PFSK-1 (cell line): ENCODE measurements at regions not wholly inside any gene's neighbourhood (a gene's known extent, or its start where the extent isn't known, plus 50 kb on each side); places are given as distances from the start of the nearest gene placed in this dataset.

Source experiments
- POLR2AphosphoS5 ChIP-seq: IDR thresholded peaks from 2 replicates; pipeline ENCODE4 v1.6.1; 2012; ENCODE audit warnings: low read depth, mild to moderate bottlenecking, control low read depth, low read length, moderate library complexity
- TAF1 ChIP-seq: IDR thresholded peaks from 2 replicates; pipeline ENCODE4 v1.6.1; 2012; ENCODE audit warnings: low read length, control low read depth, borderline replicate concordance; ENCODE audit not compliant: insufficient read depth
- TF ChIP-seq, protein P1 (sequence below), 2 experiments: IDR thresholded peaks; 2 replicates each; pipeline versions ENCODE4 v1.6.1 to v1.8.0; 2011 to 2012; ENCODE audit warnings: low read depth in 2 of 2, low read length in 2 of 2, control low read depth in 1 of 2, inconsistent platforms in 1 of 2, mild to moderate bottlenecking in 1 of 2, moderate library complexity in 1 of 2; ENCODE audit not compliant: insufficient read depth in 1 of 2

DNA sequence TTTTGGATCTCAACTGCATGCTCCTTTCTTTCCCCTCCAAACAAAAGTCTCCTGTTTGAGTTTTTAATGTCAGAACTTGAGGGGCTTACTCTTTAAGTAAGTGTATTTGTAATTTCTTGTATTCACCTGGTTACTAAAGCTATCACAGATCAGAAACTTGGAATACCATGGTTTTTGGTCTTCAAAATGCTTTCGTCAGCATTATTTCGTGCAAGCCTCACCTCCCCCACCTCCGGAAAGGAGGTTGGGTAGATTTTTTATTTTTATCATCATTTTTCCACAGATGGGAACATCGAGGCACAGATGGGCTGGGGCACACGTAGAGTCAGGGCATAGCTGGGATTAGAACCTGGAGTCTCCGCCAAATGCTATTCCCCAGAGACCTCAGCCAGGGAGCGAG lies 100.7 kb downstream of the IER5 start:
- TF ChIP-seq TAF1 (no peak), POLR2AphosphoS5 (no peak)
- TF ChIP-seq, protein P1, sequence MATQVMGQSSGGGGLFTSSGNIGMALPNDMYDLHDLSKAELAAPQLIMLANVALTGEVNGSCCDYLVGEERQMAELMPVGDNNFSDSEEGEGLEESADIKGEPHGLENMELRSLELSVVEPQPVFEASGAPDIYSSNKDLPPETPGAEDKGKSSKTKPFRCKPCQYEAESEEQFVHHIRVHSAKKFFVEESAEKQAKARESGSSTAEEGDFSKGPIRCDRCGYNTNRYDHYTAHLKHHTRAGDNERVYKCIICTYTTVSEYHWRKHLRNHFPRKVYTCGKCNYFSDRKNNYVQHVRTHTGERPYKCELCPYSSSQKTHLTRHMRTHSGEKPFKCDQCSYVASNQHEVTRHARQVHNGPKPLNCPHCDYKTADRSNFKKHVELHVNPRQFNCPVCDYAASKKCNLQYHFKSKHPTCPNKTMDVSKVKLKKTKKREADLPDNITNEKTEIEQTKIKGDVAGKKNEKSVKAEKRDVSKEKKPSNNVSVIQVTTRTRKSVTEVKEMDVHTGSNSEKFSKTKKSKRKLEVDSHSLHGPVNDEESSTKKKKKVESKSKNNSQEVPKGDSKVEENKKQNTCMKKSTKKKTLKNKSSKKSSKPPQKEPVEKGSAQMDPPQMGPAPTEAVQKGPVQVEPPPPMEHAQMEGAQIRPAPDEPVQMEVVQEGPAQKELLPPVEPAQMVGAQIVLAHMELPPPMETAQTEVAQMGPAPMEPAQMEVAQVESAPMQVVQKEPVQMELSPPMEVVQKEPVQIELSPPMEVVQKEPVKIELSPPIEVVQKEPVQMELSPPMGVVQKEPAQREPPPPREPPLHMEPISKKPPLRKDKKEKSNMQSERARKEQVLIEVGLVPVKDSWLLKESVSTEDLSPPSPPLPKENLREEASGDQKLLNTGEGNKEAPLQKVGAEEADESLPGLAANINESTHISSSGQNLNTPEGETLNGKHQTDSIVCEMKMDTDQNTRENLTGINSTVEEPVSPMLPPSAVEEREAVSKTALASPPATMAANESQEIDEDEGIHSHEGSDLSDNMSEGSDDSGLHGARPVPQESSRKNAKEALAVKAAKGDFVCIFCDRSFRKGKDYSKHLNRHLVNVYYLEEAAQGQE (IDR thresholded peaks at IDR 0.05; ENCODE audit: insufficient read depth in 1 of 2, low read depth in 2 of 2, low read length in 2 of 2) = no peak
